Fibroblast of the aortic adventitia (primary cell): ENCODE measurements at regions not wholly inside any gene's neighbourhood (a gene's known extent, or its start where the extent isn't known, plus 50 kb on each side); places are given as distances from the start of the nearest gene placed in this dataset.

Source experiments
- DNase-seq: peaks from one replicate; pipeline ENCODE4 v3.0.0-alpha.2; 2010; ENCODE audit warnings: low read depth
- H3K4me3 ChIP-seq: 2 replicates; pipeline ENCODE4 v1.5.1; 2011; ENCODE audit warnings: low read depth, mild to moderate bottlenecking, control low read depth, low read length, moderate library complexity
- TF ChIP-seq, protein P1 (sequence below): IDR thresholded peaks from 2 replicates; pipeline ENCODE4 v1.5.1; 2011; ENCODE audit warnings: mild to moderate bottlenecking, low read length, control low read depth, inconsistent platforms; ENCODE audit not compliant: insufficient read depth

DNA sequence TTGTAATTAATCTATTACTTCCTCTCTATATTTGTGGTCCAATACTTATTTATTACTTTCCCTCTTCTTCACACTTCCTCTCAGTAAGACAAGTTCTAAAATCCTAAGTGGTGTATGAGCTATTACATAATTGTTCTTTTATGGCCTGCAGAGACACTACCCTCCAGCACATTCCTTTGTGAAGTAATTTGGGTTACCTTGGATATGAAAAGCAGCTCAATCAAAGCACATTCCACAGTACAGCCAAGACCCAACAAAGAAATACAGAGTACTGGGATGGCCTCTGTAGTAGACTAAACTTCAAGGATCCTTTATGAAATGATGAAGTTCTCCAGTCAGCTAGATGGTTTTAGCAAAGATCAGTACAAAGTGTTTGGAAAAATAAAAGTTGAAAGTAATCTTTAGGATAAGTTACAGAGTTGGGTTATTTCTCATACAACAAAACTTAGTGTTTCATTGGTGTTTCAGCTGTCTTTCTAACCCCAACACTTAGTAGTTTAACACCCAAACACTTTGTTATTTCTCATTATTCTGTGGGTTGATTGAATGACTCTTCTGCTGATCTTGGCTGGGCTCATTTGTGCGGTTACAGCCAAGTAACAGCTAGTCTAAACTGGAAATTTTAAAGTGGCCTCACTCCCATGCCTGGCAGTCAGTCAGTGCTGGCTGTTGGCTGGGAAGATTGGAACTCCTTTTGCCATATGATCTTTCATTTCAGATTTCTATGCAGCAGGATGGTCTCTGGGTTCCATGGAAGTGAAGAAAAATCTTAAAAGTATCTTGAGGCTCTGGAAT lies 161.5 kb upstream of the POU3F2 start:
- no peak for DNase-seq
- TF ChIP-seq, protein P1, sequence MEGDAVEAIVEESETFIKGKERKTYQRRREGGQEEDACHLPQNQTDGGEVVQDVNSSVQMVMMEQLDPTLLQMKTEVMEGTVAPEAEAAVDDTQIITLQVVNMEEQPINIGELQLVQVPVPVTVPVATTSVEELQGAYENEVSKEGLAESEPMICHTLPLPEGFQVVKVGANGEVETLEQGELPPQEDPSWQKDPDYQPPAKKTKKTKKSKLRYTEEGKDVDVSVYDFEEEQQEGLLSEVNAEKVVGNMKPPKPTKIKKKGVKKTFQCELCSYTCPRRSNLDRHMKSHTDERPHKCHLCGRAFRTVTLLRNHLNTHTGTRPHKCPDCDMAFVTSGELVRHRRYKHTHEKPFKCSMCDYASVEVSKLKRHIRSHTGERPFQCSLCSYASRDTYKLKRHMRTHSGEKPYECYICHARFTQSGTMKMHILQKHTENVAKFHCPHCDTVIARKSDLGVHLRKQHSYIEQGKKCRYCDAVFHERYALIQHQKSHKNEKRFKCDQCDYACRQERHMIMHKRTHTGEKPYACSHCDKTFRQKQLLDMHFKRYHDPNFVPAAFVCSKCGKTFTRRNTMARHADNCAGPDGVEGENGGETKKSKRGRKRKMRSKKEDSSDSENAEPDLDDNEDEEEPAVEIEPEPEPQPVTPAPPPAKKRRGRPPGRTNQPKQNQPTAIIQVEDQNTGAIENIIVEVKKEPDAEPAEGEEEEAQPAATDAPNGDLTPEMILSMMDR: no peak
- no peak overlapping the region for H3K4me3 ChIP-seq

DNA sequence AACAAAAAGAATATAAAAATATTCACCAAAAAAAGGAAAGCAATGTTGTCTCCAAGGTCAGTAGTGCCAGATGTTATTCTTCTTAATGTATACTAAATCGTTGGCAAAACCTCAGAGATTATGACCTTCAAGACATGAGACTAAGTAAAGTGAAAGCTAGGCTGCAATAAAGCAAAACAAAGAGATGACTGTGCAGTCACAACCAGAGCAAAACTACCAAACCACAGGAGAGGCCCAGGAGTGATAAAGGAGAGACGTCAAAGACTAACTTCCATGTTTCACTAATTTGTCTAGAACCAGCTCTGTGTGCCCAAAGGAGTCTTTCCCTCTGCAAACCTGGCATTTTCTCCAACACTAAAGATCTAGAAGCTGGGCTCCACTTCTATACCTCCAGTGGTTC lies 155.9 kb upstream of the POU3F2 start:
- H3K4me3 ChIP-seq: no peak overlapping the region
- TF ChIP-seq, protein P1: no peak
- DNase-seq: no peak

DNA sequence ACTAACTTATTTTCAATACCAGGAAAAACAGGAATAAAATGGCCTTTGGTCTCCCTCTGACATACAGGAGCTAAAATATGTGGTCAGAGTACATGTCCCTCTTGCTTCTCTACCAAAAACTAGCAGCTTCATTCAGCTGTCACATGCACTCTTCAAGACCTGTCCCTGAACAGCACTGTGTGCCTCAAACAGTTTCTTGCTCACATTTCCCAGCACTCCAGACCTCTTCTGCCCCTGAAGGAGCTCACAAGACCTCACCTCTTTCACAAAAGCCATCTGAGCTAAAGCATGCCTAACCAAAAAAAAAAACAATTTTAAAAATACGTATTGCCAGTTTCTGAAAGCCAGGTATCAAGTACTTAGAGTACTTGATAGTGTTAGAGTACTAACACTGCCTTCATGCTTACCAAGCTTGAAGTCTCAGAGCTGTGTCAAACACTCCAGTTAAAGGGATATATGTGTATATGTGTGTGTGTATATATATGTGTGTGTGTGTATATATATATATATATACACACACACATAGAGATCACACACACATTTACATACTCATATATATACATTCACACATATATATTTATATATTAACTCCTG lies 148.3 kb upstream of the POU3F2 start:
- TF ChIP-seq, protein P1: no peak
- no peak for DNase-seq
- H3K4me3 ChIP-seq: no peak overlapping the region

DNA sequence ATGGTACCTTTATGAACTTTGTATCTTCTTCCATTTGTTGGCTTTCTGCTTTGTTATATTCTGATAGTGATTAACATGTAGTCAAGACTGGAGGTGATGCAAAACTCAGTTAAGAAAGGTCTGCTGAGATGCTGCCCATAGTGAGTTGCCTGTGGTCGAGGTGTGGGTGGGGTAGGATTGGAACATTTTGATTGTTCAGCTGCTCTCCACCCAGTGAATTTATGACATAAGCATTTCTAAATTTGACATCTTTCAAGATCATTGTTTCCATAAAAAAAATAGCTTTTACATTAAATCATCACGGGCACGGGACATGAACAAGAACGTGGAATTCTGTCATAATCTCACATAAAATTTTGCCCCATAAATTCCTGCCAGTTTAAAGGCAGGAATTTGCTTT lies 146.6 kb upstream of the POU3F2 start:
- TF ChIP-seq, protein P1: no peak
- DNase-seq: no peak
- H3K4me3 ChIP-seq: no peak overlapping the region

DNA sequence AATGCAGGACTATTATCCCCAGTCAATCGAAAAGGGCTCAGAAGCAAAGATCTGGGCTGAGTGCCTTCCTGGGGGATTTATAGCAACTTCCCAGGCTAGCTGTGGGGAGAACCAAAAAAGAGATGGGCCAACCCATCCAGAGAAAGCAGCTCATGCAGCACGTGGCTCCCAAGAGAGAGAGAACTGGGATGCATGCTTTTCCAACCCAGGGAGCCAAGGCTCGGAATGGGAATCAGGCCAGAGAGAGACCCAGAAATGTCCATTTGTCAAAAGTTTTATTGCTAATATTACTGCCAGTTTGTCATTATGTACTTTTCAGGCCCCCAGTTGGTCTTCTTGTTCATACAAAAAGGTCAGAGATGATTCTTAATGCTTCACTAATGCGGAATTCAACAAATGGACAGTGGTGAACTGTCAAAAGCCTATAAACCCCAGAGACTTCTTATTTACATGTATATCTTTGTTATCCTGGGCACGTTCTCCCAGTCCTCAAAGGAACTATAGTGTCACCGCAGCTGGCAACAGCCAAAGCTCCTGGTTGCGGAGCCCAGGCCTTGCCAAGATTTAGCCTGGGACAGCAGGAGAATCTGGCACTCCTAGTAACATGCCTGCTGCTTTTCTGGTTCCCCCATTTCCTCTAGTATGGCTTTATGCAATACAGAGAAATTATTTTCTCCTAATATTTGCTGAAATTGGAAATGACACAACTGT lies 139.1 kb upstream of the POU3F2 start:
- DNase-seq: no peak
- H3K4me3 ChIP-seq: no peak overlapping the region
- TF ChIP-seq, protein P1: no peak

DNA sequence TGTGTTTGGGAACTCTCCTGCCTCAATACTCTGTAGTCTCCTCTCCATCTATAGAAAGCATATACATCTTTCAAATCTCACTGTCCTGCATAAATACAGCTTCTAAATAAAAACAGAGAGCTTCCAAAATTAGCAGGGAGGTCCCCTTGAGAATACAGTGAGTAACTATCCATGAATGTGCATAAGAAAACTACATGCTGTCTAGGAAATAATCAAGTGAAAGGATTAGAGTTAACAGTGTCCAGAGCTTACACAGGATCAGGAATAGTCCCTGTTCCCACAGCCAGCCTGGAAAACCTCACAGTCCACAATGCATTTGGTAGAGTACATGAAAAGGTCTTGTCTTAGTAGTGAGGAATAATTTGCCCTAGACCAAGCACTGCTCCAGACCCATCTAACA lies 123.0 kb upstream of the POU3F2 start:
- TF ChIP-seq, protein P1: no peak
- no peak for DNase-seq
- H3K4me3 ChIP-seq: no peak overlapping the region
